ENCODE measurements at regions not wholly inside any gene's neighbourhood (a gene's known extent, or its start where the extent isn't known, plus 50 kb on each side); places are given as distances from the start of the nearest gene placed in this dataset.

DNA sequence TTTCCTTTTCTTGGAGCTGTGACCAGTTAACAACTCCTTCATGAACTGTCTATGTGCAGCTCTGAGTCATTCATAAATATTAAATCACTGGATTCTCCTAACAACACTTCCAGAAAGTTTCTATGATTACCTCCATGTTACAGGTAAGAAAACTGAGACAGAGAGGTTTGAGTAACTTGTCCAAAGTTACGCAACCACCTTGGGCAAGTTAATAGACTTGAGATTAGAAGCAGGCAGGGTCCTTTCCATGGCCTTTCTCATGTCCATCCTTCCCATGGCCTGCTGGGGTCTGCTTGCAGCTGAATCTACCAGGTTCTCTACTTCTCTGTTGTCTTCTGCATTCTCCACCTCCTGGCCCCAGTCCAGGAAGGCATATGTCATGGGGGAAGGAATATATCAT, 648.8 kb upstream of the MKI67 start:
- H3K36me3 ChIP-seq: no peaks in the 10 kb centered on the region
- intact Hi-C loops (cut with DNase I): no loop called here
- 55 to 71% methylated on average over 1 of the region's 1 CpG for WGBS, 2 donors

DNA sequence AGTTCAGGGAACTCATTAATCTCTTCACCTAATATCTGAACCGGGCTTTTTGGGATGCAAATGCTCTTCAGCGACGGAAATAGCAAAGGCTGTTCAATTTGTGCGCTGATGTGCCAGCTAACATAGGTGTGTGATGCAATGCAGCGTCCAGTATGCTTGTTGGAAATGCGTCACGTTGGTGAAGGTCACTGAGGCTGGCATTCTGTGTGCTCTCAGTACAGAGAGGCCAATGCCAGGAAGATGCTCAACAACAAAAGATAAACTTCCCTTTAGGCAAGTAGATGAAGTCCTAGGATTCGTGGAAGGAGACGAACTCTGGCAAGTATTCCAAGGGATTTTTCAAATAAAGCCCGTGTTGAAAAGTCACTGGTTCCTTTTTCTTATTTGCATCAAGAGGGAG, 649.5 kb upstream of the MKI67 start:
- Histone ChIP-seq H3K27ac (no peak overlapping the region), H3K36me3 (no peaks in the 10 kb centered on the region), H3K9me3 (peaks cover 0 to 17% (median 0%) of the 10 kb centered on the region in 3 donors), H3K4me1 (no peaks in the 10 kb centered on the region), H3K4me3 (no peak overlapping the region), H3K27me3 (no peaks in the 10 kb centered on the region)
- WGBS, 2 donors: 71 to 78% methylated on average over 10 of the region's 10 CpGs
- DNase-seq: no peak
- TF ChIP-seq, protein P1, sequence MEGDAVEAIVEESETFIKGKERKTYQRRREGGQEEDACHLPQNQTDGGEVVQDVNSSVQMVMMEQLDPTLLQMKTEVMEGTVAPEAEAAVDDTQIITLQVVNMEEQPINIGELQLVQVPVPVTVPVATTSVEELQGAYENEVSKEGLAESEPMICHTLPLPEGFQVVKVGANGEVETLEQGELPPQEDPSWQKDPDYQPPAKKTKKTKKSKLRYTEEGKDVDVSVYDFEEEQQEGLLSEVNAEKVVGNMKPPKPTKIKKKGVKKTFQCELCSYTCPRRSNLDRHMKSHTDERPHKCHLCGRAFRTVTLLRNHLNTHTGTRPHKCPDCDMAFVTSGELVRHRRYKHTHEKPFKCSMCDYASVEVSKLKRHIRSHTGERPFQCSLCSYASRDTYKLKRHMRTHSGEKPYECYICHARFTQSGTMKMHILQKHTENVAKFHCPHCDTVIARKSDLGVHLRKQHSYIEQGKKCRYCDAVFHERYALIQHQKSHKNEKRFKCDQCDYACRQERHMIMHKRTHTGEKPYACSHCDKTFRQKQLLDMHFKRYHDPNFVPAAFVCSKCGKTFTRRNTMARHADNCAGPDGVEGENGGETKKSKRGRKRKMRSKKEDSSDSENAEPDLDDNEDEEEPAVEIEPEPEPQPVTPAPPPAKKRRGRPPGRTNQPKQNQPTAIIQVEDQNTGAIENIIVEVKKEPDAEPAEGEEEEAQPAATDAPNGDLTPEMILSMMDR (IDR thresholded peaks at IDR 0.05): no peak
- no peak for TF ChIP-seq POLR2A (IDR thresholded peaks at IDR 0.05)
- intact Hi-C loops (cut with DNase I): no loop called here

More for the DNA sequence above, 648.8 kb upstream of the MKI67 start:
- Histone ChIP-seq H3K27ac (no peak overlapping the region), H3K27me3 (no peaks in the 10 kb centered on the region), H3K4me1 (no peaks in the 10 kb centered on the region), H3K4me3 (no peak overlapping the region), H3K9me3 (peaks cover 0 to 17% (median 0%) of the 10 kb centered on the region in 3 donors)
- DNase-seq: no peak
- TF ChIP-seq POLR2A (IDR thresholded peaks at IDR 0.05): no peak
- TF ChIP-seq, protein P1 (IDR thresholded peaks at IDR 0.05): no peak

DNA sequence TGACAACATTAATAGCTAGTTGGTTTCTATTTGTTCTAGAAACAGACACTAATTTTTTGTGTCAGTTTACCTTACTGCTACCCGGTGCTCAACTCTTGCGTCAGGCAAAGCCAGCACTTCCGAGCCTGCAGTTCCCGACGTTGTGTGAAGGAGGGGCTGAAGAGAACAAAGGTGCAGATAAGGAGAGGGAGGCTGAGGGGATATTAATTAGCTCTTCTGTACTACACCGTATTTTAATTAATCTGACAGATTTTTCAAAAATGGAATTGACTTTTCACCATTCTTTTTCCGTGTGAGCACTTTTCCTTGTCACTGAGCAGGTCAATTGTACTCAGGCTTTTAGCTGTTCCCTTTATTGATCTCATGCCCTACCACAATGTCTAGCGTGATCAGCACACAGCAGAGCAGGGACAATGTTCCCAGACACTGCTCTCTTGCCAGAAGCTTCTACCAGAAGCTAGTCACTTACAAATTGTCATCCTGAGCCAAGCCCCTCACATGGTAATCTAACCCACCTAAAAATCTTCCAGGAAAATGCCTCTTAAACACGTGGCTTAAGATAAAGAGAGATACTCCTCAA, 650.5 kb upstream of the MKI67 start:
- 40 to 44% methylated on average over 9 of the region's 9 CpGs for WGBS, 2 donors
- intact Hi-C loops (cut with DNase I): no loop called here

DNA sequence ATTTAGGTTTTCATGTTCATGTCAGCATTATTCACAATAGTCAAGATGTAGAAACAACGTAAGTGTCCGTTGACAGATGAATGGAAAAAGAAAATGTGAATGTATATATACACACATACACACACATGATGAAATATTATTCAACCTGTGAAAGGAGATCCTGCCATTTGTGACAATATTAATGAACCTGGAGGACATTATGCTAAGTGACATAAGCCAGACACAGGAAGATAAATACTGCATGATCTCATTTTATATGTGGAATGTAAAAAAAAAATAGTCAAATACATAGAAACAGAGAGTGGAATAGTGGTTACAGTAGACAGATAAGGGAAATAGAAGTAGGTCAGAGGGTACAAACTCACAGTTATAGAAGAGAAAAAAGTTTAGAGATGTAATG, 651.1 kb upstream of the MKI67 start:
- no peak for TF ChIP-seq POLR2A (IDR thresholded peaks at IDR 0.05)
- H3K9me3 ChIP-seq: peaks cover 0 to 10% (median 0%) of the 10 kb centered on the region in 3 donors
- H3K27me3 ChIP-seq: no peaks in the 10 kb centered on the region
- intact Hi-C loops (cut with DNase I): no loop called here
- no peak overlapping the region for H3K4me3 ChIP-seq
- no peaks in the 10 kb centered on the region for H3K4me1 ChIP-seq
- DNase-seq: no peak
- H3K36me3 ChIP-seq: no peaks in the 10 kb centered on the region
- WGBS, 2 donors: 69 to 79% methylated on average over 2 of the region's 2 CpGs
- no peak overlapping the region for H3K27ac ChIP-seq

More for the DNA sequence above, 650.5 kb upstream of the MKI67 start:
- Histone ChIP-seq H3K9me3 (peaks cover 0 to 16% (median 0%) of the 10 kb centered on the region in 3 donors), H3K27ac (no peak overlapping the region), H3K27me3 (no peaks in the 10 kb centered on the region), H3K36me3 (no peaks in the 10 kb centered on the region), H3K4me3 (no peak overlapping the region), H3K4me1 (no peaks in the 10 kb centered on the region)
- no peak for DNase-seq
- no peak for TF ChIP-seq POLR2A (IDR thresholded peaks at IDR 0.05)
- TF ChIP-seq, protein P1 (IDR thresholded peaks at IDR 0.05): no peak

DNA sequence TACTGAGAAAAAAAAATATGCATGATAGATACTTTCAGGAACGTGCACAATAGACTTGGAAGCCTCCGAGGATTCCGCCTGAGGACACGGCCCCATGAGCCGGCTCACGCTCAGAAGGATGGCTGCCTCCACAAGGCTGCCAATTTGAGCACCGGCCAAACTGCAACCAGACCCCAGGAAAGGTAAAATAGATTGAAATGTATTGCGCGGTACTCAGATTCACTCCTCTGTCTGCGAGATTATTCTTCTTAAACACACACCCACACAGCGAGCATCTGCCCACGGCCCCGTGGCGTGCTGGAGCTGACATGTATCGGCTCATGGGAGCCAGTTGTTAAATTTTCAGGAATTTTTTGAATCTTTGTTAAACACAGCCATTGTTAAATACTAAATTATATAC, 653.2 kb upstream of the MKI67 start:
- intact Hi-C loops (cut with DNase I): no loop called here
- no peaks in the 10 kb centered on the region for H3K9me3 ChIP-seq
- no peaks in the 10 kb centered on the region for H3K36me3 ChIP-seq
- no peak overlapping the region for H3K4me3 ChIP-seq
- no peaks in the 10 kb centered on the region for H3K4me1 ChIP-seq
- no peaks in the 10 kb centered on the region for H3K27me3 ChIP-seq
- no peak overlapping the region for H3K27ac ChIP-seq
- WGBS, 2 donors: 85 to 87% methylated on average over 15 of the region's 15 CpGs
- no peak for DNase-seq
- TF ChIP-seq, protein P1 (IDR thresholded peaks at IDR 0.05): no peak
- TF ChIP-seq POLR2A (IDR thresholded peaks at IDR 0.05): no peak
